Aorta (tissue), 5 donors: ENCODE measurements at regions not wholly inside any gene's neighbourhood (a gene's known extent, or its start where the extent isn't known, plus 50 kb on each side); places are given as distances from the start of the nearest gene placed in this dataset.

Experiments
- ATAC-seq: fragments of 200-7000 bp; cut with Tn5 transposase; one replicate; pipeline ENCODE4 v1.9.1; 2022; ENCODE audit warnings: moderate library complexity; ENCODE audit not compliant: low FRiP score
- DNase-seq, 2 donors: peaks; one replicate each; pipeline ENCODE4 v3.0.0-alpha.2; 2020
- H3K27ac ChIP-seq, 2 donors: one replicate each; pipeline ENCODE4 v1.5.1; 2013; ENCODE audit warnings: low read length in 2 of 2, mild to moderate bottlenecking in 2 of 2, moderate library complexity in 2 of 2, control low read depth in 1 of 2, inconsistent platforms in 1 of 2, low read depth in 1 of 2
- H3K27me3 ChIP-seq, 2 donors: one replicate each; pipeline ENCODE4 v1.6.1; 2013; ENCODE audit warnings: control low read depth in 1 of 2, low read length in 1 of 2, mild to moderate bottlenecking in 1 of 2, moderate library complexity in 1 of 2; ENCODE audit not compliant: insufficient read depth in 2 of 2, control insufficient read depth in 1 of 2
- H3K36me3 ChIP-seq, 2 donors: one replicate each; pipeline ENCODE4 v1.6.1; 2013; ENCODE audit warnings: control low read depth in 1 of 2, low read length in 1 of 2, mild to moderate bottlenecking in 1 of 2; ENCODE audit not compliant: insufficient read depth in 2 of 2, control insufficient read depth in 1 of 2
- H3K4me1 ChIP-seq, 2 donors: one replicate each; pipeline ENCODE4 v1.6.1; 2013; ENCODE audit warnings: low read length in 2 of 2, control low read depth in 1 of 2, mild to moderate bottlenecking in 1 of 2, moderate library complexity in 1 of 2; ENCODE audit not compliant: insufficient read depth in 2 of 2, control insufficient read depth in 1 of 2
- H3K4me3 ChIP-seq, 2 donors: one replicate each; pipeline ENCODE4 v1.5.1; 2013; ENCODE audit warnings: low read length in 2 of 2, control low read depth in 1 of 2, mild to moderate bottlenecking in 1 of 2
- H3K9me3 ChIP-seq: one replicate; pipeline ENCODE4 v1.6.1; 2013; ENCODE audit warnings: mild to moderate bottlenecking, low read length; ENCODE audit not compliant: control insufficient read depth
- WGBS, 2 donors: extraction: QIAGEN DNeasy Blood & Tissue Kit; methylation state at CpG; one replicate each; pipeline ENCODE4 v1.1.7; 2013; 5-methylcytosine and 5-hydroxymethylcytosine counted together
- intact Hi-C, 2 donors: fragments of 100-400 bp; cut with DNase I; formaldehyde crosslinking; loops; one replicate each; pipeline versions ENCODE4 v1.14.2 to v1.15.0; 2022
- donor health status: healthy with polysubstance abuse.
- donor health status: Bipolar disorder and iron deficiency.
- donor health status: DM: no; HTN: no; CAD: no.
- donor health status: DM: no; HTN: no; CAD: no.
- donor health status: DM: yes; HTN: yes; CAD: no.

DNA sequence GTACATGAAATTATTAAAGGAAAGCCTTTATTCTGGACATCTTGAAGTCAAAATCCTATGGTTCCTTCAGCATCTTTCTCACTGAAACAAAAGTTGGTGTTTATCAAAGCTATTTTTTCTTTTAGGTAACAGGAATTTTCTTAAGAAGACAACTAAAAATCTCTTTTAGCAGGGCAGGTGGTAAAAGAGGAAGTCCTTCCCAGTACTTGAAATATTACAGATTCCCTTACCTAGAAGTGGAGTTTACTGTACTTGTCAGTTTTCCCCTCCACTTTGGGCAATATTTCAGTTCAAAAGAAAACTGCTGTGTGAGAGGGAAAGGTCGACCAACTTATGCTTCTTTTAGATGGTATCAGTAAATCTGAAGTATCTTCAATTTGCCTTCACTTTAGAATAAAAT lies 64.3 kb upstream of the TDRD3 start:
- ATAC-seq: no peak
- Histone ChIP-seq H3K27me3 (no peaks in the 10 kb centered on the region), H3K4me1 (no peaks in the 10 kb centered on the region), H3K27ac (no peak overlapping the region), H3K4me3 (no peak overlapping the region), H3K9me3 (no peaks in the 10 kb centered on the region), H3K36me3 (no peaks in the 10 kb centered on the region)
- WGBS, 2 donors: 45 to 46% methylated on average over 1 of the region's 1 CpG
- no peak for DNase-seq
- intact Hi-C loops: loop anchor here in 1 of 2 donors (10.0 kb wide), 1 partner anchor 92 kb away; no protein-coding TSS in a partner anchor

DNA sequence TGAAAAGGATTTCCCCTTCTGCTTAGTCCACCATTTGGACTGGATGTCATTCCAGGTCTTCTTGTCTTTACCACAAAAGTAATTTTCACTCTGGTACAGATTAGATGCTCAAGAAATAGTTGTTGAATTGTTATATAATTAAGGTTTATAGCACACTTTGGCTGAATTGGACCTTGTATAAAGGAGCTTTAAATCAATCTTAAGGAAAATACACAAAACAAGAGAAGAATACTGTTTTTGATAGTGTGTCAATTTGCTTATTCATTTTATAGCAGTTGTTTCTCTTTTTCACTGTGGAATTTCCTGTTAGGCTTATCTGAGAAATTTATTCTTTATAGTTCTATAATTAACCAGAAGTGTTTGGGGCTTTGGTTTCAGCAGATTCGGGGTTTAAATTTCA lies 62.7 kb upstream of the TDRD3 start:
- Histone ChIP-seq H3K4me3 (no peak overlapping the region), H3K4me1 (no peaks in the 10 kb centered on the region), H3K27me3 (no peaks in the 10 kb centered on the region), H3K27ac (no peak overlapping the region), H3K36me3 (no peaks in the 10 kb centered on the region), H3K9me3 (no peaks in the 10 kb centered on the region)
- DNase-seq: no peak
- no peak for ATAC-seq
- intact Hi-C loops: loop anchor here in 1 of 2 donors (10.0 kb wide), 1 partner anchor 90 kb away; no protein-coding TSS in a partner anchor
- 29 to 39% methylated on average over 1 of the region's 1 CpG for WGBS, 2 donors

DNA sequence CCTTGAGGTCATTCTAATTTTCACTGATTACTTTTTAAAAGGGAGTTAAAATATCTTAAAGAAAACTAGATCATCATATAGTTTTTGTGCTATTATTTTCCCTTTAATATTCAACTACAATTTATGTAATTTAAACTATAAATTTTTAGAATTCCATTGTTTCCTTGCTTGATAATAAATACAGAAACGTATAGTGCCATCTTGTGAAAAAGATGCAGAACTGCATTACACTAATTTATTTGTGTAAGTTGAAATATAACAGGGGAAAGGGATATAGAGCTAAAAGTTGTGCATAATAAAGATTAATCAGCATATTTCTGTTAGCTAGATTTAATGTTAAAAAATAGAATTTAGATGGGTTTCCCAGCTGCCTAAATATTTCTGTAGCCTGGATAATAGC lies 61.5 kb upstream of the TDRD3 start:
- intact Hi-C loops: loop anchor here in 1 of 2 donors (10.0 kb wide), 1 partner anchor 89 kb away; no protein-coding TSS in a partner anchor
- ATAC-seq (no peak), DNase-seq (no peak)
- Histone ChIP-seq H3K36me3 (no peaks in the 10 kb centered on the region), H3K4me1 (no peaks in the 10 kb centered on the region), H3K4me3 (no peak overlapping the region), H3K27ac (no peak overlapping the region), H3K27me3 (no peaks in the 10 kb centered on the region), H3K9me3 (no peaks in the 10 kb centered on the region)
- 1 to 2% methylated on average over 1 of the region's 1 CpG for WGBS, 2 donors

DNA sequence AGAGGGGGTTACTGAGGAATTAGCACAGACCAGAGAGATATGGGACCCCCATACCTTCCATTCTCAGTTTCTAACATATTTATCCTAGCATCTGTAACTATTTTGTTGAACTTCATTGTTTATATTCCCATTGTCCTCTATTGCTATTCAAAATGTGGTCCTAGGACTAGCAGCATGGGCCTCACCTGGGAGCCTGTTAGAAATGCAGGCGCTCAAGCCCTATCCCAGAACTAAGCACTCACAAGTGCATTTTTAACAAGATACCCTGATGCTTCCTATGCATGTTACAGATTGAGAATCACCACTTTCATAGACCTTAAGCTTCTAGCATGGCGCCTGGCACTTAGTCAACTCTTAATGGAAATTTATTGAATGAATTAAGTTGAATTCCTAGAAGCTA lies 58.3 kb upstream of the TDRD3 start:
- H3K4me3 ChIP-seq: no peak overlapping the region
- H3K27me3 ChIP-seq: no peaks in the 10 kb centered on the region
- H3K9me3 ChIP-seq: no peaks in the 10 kb centered on the region
- no peaks in the 10 kb centered on the region for H3K36me3 ChIP-seq
- no peak overlapping the region for H3K27ac ChIP-seq
- DNase-seq (no peak), ATAC-seq (no peak)
- intact Hi-C loops: loop anchor here in 1 of 2 donors (10.0 kb wide), 1 partner anchor 86 kb away; no protein-coding TSS in a partner anchor
- H3K4me1 ChIP-seq: no peaks in the 10 kb centered on the region
- 96 to 100% methylated on average over 2 of the region's 2 CpGs for WGBS, 2 donors

DNA sequence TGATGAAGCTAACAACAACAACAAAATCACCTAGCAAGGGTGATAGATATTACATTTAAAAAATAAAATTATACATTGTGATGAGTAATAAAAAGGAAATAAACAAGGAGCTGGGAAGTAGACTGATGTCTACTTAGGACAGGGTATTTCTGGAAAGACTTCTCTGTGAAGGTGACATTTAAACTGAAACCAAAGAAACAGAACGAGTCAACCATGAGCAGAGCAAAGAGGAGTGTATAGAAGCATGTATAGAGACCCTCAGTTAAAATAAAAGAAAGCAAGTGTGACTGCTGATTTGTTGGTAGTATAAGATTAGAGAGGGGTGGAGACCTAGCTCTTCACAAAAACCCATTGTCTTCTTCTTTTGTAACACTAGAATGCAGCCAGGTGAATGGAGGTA lies 53.0 kb upstream of the TDRD3 start:
- Histone ChIP-seq H3K4me1 (no peaks in the 10 kb centered on the region), H3K27me3 (no peaks in the 10 kb centered on the region), H3K9me3 (no peaks in the 10 kb centered on the region), H3K27ac (no peak overlapping the region), H3K36me3 (no peaks in the 10 kb centered on the region), H3K4me3 (no peak overlapping the region)
- ATAC-seq (no peak), DNase-seq (no peak)
- intact Hi-C loops: no loop called here
- 73 to 76% methylated on average over 1 of the region's 1 CpG for WGBS, 2 donors

DNA sequence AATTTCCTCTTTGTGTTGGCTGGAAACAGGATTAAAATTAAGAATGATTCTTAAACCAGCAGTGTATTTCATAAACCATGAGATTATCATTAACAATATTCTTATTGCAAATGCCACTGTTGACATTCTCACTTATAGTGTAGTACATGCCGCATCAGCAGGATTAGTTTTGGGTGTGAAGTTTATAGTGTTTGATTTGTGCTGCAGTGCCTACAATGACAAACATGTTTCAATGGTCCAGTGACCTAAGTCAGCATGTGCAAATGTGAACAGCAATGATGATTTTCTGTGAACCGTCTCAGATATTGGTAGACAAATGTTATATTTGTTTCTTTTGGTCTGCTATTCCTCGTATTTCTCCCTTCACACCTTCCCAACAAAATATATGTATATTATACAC lies 49.8 kb upstream of the TDRD3 start:
- H3K9me3 ChIP-seq: no peaks in the 10 kb centered on the region
- no peak overlapping the region for H3K4me3 ChIP-seq
- no peak for ATAC-seq
- H3K27ac ChIP-seq: no peak overlapping the region
- no peak for DNase-seq
- H3K27me3 ChIP-seq: no peaks in the 10 kb centered on the region
- WGBS, 2 donors: 91 to 92% methylated on average over 3 of the region's 3 CpGs
- intact Hi-C loops: no loop called here
- H3K4me1 ChIP-seq: no peaks in the 10 kb centered on the region
- no peaks in the 10 kb centered on the region for H3K36me3 ChIP-seq
